Hypothalamus (tissue), 51 donors: ENCODE measurements at regions not wholly inside any gene's neighbourhood (a gene's known extent, or its start where the extent isn't known, plus 50 kb on each side); places are given as distances from the start of the nearest gene placed in this dataset.
A peak's percentile ranks its signal among the peaks of the same experiment; 100 is the strongest.

Source experiments
- DNase-seq, 51 donors: peaks; one replicate each; lab custom pipeline; 2025; lab: John Stamatoyannopoulos, UW

- no peak for DNase-seq
These were observed 749.1 kb upstream of the POT1 start for GRCh38 chr7:125678771-125679170.

GRCh38 chr7:125675640-125676039 is 746.0 kb upstream of the POT1 start:
- DNase-seq: no peak

- no peak for DNase-seq
These were observed 745.5 kb upstream of the POT1 start for GRCh38 chr7:125675169-125675568.

- peak in 1 of 51 donors; percentile 18 for DNase-seq
These were observed 741.4 kb upstream of the POT1 start for GRCh38 chr7:125670926-125671572.

- no peak for DNase-seq
These were observed 738.8 kb upstream of the POT1 start for GRCh38 chr7:125668321-125668993.

GRCh38 chr7:125664625-125665024 is 735.0 kb upstream of the POT1 start:
- no peak for DNase-seq

- no peak for DNase-seq
These were observed 734.3 kb upstream of the POT1 start for GRCh38 chr7:125663961-125664360.

- no peak for DNase-seq
These were observed 732.1 kb upstream of the POT1 start for GRCh38 chr7:125661677-125662076.

GRCh38 chr7:125661006-125661405 is 731.4 kb upstream of the POT1 start:
- DNase-seq: no peak

- DNase-seq: no peak
These were observed 724.5 kb upstream of the POT1 start for GRCh38 chr7:125654076-125654475.

GRCh38 chr7:125651823-125652528 is 722.4 kb upstream of the POT1 start:
- no peak for DNase-seq

GRCh38 chr7:125648543-125648942 is 718.9 kb upstream of the POT1 start:
- DNase-seq: no peak

GRCh38 chr7:125645770-125646169 is 716.1 kb upstream of the POT1 start:
- DNase-seq: no peak

- DNase-seq: no peak
These were observed 714.5 kb upstream of the POT1 start for GRCh38 chr7:125644109-125644508.

GRCh38 chr7:125643302-125643701 is 713.7 kb upstream of the POT1 start:
- no peak for DNase-seq

- DNase-seq: no peak
These were observed 712.3 kb upstream of the POT1 start for GRCh38 chr7:125641884-125642283.

- DNase-seq: no peak
These were observed 706.8 kb upstream of the POT1 start for GRCh38 chr7:125636320-125636962.

- DNase-seq: no peak
These were observed 688.9 kb upstream of the POT1 start for GRCh38 chr7:125618516-125618915.

GRCh38 chr7:125611582-125611981 is 682.0 kb upstream of the POT1 start:
- no peak for DNase-seq

- no peak for DNase-seq
These were observed 677.0 kb upstream of the POT1 start for GRCh38 chr7:125606671-125607070.

GRCh38 chr7:125605241-125605640 is 675.6 kb upstream of the POT1 start:
- DNase-seq: no peak
